ENCODE measurements at regions not wholly inside any gene's neighbourhood (a gene's known extent, or its start where the extent isn't known, plus 50 kb on each side); places are given as distances from the start of the nearest gene placed in this dataset.
"Not testable (repeated sequence)": the region's sequence is repeated elsewhere in the genome, so short reads cannot be mapped to it uniquely, and the experiment has no call there.

DNA sequence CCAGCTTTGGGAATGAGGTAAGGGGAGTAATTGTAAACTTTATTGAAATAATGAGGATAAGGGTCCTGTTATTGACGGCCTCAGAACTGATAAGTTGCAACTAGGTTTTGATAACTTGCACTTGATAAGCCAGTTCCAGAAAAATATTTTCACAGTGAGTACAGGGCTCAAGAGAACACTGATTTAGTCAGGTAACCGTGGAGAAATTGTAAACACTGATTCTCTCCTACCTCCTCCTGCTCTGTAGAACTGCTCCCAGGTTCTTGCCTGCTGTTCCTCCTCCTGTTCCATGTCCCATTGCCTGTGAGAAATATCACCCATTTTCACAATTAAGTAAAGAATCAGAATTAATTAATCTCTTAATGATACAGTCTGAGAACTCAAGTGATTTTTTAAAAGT is 55.0 kb upstream of the CXXC4 start:
- DNase-seq, result no peak

GRCh38 chr4:104559502-104559901 is 64.8 kb upstream of the CXXC4 start:
- DNase-seq, result no peak

DNA sequence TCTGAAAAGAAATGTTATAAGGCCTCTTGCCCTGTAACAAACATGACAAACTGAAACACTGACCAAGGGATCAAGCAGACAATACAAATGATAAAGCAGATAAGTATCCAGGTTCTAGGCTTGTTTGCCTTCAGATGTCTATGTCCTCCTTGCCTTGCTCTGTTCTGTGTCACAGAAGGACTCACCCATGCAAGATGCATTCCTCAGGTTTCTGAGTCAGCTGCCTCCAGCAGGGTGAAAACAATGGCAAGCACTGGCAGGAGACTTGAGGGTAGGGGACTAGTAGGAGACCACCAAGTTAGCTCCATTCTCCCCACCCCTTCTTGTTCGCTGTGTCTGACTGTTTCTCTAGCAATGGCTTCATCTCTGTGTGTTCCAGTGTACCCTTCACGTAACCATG is 76.6 kb upstream of the CXXC4 start:
- no peak for DNase-seq

- DNase-seq, result no peak
Observed at GRCh38 chr4:104574371-104574770, 79.7 kb upstream of the CXXC4 start.

DNA sequence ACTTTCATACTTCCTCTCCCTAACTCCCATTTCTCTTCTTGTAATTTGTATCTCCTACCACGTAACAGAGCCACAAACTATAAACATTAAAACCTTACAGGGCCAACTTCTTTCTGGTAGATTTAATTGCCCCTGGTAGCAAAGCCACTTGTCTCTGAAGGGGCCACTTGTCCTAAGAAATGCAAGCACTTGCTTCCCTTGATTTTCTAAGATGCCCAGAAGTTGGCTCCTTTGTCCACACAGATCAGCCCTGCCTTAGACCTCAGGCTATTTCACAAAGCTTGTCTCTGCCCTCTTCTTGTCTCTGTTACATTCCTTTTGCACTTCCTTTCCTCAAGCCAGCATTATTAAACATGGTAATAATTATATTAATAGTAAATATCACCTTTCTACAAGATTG is 80.6 kb upstream of the CXXC4 start:
- DNase-seq, result no peak

DNA sequence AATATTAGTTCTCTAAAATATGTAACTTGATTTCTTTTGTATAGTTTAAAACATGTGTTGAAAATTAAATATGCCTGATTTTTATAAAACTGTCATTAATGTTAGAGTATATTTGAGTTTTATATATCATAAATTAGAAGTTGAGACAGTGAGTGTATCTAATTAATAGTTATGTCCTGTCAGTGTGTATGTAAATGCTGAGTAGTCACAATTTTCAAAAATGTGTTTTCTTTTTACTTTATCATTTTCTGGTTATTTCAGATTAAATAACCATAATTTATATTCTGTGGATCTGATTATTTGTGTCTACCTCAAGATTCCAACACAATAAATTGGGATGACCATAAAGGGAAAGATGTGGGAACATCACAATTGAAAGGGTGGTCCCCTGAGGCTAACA is 82.7 kb upstream of the CXXC4 start:
- DNase-seq, result no peak

DNA sequence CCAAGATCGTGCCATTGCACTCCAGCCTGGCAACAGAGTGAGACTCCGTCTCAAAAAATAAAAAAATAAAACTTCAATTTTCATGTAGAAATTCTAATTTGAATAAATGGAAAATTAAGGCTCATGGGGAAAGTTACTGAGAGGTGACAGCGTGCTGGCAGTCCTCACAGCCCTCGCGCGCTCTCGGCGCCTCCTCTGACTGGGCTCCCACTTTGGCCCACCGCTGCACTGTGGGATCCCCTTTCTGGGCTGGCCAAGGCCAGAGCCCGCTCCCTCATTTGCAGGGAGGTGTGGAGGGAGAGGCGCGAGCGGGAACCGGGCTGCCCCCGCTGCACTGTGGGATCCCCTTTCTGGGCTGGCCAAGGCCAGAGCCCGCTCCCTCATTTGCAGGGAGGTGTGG is 86.8 kb upstream of the CXXC4 start:
- not testable (repeated sequence) for DNase-seq

GRCh38 chr4:104582056-104582455 is 87.4 kb upstream of the CXXC4 start:
- DNase-seq, result not testable (repeated sequence)

GRCh38 chr4:104589264-104589868 is 94.7 kb upstream of the CXXC4 start:
- DNase-seq, result no peak

- DNase-seq, result no peak
Observed at GRCh38 chr4:104591510-104591911, 96.8 kb upstream of the CXXC4 start.

- no peak for DNase-seq
Observed at GRCh38 chr4:104592183-104592582, 97.5 kb upstream of the CXXC4 start.

DNA sequence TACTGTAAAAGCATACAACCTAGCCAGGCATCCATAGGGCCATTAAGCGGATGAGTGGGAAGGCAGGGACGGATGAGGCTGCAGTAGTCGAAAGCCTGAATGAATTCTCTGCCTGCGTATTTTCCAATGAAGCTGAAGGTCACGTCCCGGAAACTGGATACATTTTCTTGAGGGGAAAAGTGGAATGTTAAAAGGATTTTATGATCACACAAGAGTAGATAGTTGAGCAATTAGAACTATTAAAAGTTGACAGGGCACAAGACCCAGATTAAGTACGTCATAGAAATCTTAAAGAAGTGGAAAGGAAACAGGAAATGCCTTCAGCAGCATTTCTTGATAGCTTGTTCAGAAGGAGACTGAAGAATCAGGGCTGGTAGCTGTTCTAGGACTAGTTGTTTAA is 98.3 kb upstream of the CXXC4 start:
- DNase-seq, result no peak

GRCh38 chr4:104596189-104596588 is 101.5 kb upstream of the CXXC4 start:
- no peak for DNase-seq

GRCh38 chr4:104615496-104615895 is 120.8 kb upstream of the CXXC4 start:
- no peak for DNase-seq

DNA sequence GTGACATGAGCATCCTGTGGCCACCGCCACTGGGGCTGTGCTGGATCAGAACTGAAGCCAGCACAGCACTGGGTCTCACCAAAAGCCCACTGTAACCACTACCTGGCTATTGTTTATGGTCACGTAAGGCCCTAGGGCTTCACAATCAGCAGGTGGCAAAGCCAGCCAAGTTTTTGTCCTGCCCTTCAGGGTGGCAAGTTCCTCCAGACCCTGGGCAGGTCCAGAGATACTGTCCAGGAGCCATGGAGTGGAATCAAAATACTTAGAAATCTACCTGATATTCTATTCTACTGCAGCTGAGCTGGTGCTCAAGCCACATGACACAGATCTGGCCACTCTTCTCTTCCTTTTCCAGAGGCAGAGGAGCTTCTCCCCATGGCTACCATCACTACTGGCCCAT is 121.2 kb upstream of the CXXC4 start:
- DNase-seq, result no peak

DNA sequence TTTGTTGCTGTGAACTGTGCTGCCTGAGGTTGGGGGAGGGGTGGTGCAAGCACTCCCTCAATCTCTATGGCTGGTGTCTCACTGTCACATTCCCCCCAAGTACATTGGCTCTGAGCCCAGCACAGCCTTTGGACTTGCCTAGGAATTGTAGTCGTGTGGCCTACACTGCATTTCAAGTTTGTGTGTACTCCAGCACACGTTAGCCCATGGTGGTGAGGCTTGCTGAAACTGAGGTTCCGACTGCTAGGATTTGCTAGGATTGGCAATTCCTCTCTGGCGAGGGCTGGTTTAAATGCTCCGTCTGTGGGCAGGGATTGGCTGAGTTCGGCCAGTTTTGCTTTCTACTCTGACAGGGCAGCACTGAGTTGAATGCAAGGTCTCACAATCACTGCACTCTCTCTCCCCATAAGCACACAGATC is 121.7 kb upstream of the CXXC4 start:
- no peak for DNase-seq

- DNase-seq, result no peak
Observed at GRCh38 chr4:104625706-104626105, 131.0 kb upstream of the CXXC4 start.

GRCh38 chr4:104629601-104630000 is 134.9 kb upstream of the CXXC4 start:
- DNase-seq, result no peak

DNA sequence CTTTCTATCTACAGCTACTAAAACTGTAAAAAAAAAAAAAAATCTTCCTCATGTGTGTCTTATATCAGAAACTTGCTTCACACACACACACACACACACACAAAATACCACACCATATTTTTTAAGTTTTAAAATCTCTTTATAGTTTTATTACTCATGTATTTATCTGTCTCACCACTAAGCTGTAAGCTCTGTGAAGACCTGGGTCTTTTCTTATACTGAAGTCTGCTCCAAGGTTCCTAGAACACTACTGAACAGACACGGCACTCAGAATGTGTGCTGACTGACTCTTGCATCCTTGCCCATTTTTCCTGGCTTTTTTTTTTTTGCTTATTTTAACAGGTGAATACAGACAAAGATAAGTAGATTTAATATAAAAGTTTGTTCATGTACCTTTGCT is 135.6 kb upstream of the CXXC4 start:
- no peak for DNase-seq

DNA sequence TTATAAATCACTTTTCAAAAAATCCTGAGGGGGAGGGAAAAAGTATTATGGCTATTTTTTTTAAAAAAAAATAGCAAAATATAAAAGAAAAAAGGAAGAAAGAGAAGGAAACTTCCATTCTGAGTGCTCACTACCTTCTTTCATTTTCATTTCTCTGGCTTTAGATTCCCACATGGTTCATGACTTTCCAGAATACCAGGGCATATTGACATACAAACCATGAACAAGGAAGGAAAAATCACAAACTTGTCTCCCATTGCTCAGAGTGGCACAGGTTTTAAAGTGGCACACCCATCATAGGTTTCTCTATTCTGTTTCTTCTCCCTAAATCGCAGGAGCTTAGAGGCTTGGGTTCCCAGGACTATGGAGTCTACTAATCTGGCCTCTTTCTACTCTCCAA is 136.3 kb upstream of the CXXC4 start:
- no peak for DNase-seq

- no peak for DNase-seq
Observed at GRCh38 chr4:104641418-104641817, 146.7 kb upstream of the CXXC4 start.

- DNase-seq, result no peak
Observed at GRCh38 chr4:104642521-104642920, 147.8 kb upstream of the CXXC4 start.

GRCh38 chr4:104643805-104644204 is 149.1 kb upstream of the CXXC4 start:
- no peak for DNase-seq

DNA sequence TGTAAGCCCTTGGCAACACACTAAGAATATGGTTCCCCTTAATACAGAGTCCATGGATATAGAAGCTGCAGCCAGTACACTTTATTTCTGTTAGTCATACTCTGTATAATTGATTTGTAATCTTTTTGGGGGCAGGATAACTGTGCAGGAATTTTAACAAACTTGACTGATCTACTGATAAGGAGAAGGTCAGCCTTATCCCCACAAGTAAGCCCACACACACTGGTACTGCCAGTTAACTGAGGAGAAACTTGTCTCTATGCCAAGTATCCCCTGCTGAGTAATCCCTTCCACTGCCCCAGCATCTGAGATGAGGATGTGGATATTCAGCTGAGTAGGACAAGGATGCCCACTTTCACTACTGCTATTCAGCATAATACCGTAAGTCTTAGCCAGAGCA is 154.9 kb upstream of the CXXC4 start:
- no peak for DNase-seq

DNA sequence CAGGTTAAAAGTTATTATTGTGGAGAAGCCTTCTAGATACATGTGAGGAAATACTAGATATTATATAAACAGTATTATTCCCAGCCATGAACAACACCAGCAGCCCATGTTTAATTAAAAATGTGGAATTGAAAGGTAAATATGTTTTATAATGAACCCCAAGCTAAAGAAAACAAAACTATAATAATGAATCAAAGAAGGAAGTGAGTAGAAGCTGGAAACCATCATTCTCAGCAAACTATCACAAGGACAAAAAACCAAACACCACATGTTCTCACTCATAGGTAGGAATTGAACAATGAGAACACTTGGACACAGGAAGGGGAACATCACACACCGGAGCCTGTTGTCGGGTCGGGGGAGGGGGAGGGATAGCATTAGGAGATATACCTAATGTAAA is 167.6 kb upstream of the CXXC4 start:
- not testable (repeated sequence) for DNase-seq

DNA sequence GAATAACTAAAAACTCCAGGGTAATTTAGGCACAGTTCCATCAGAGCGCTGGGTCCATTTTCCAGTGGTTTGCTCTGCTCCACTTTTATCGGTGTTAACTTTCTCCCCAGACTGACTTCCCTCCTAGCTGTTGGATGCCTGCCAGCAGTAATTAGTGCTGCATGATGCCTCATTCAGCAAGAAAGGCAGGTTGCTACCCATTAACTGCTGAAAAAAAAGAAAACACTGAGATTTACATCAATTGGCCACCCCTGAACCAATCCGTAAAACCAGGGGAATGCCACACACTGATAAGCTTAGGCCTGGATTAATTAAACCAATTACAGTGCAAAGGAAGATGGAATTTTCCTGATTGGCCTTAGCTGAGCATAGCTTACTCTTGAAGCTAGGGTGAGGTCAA is 182.4 kb upstream of the CXXC4 start:
- DNase-seq, result no peak

Measured in activated CD8-positive, alpha-beta memory T cell treated with anti-CD3 and anti-CD28 coated beads, Interleukin-2, amount 50 U/mL, for 4 hours (primary cell).